Panc1 (cell line): ENCODE measurements at regions not wholly inside any gene's neighbourhood (a gene's known extent, or its start where the extent isn't known, plus 50 kb on each side); places are given as distances from the start of the nearest gene placed in this dataset.

Experiments used
- ATAC-seq: fragments of 200-7000 bp; cut with Tn5 transposase; 2 replicates; pipeline ENCODE4 v1.9.1; 2020; ENCODE audit warnings: mild to moderate bottlenecking, moderate library complexity
- BruUV-seq: library from RNA; stranded (reverse); fragments of 400-500 nt; replicated peaks from 2 replicates; lab custom pipeline; 2021; lab: Mats Ljungman, UMichigan
- CTCF ChIA-PET: fragments of 300-600 bp; sonication (Branson Sonifier 250); formaldehyde crosslinking; loops from one replicate; lab custom pipeline; 2022; ENCODE audit warnings: antibody characterized with exemption; lab: Charles Lee
- POLR2A ChIA-PET: fragments of 300-600 bp; sonication (Branson Sonifier 250); formaldehyde crosslinking; loops from one replicate; lab custom pipeline; 2022; ENCODE audit warnings: antibody characterized with exemption; lab: Charles Lee
- DNase-seq: peaks from one replicate; pipeline ENCODE4 v3.0.0-alpha.2; 2010; ENCODE audit warnings: low read depth, low spot score
- H3K27ac ChIP-seq: 2 replicates; pipeline ENCODE4 v1.5.1; 2011; ENCODE audit warnings: mild to moderate bottlenecking, low read length, inconsistent platforms
- H3K27me3 ChIP-seq: fragments of 200-500 bp; sonication (Bioruptor generic); 2 replicates; pipeline ENCODE4 v1.6.0; 2014; ENCODE audit warnings: low read length, inconsistent platforms; ENCODE audit not compliant: control insufficient read depth, insufficient read depth
- H3K36me3 ChIP-seq: fragments of 200-500 bp; sonication (Bioruptor generic); 2 replicates; pipeline ENCODE4 v1.5.1; 2014; ENCODE audit warnings: inconsistent platforms, mild to moderate bottlenecking, low read length, moderate library complexity; ENCODE audit not compliant: control insufficient read depth, insufficient read depth
- H3K4me1 ChIP-seq: 2 replicates; pipeline ENCODE4 v1.5.1; 2011; ENCODE audit warnings: inconsistent platforms, mild to moderate bottlenecking, low read length, moderate library complexity; ENCODE audit not compliant: control insufficient read depth, insufficient read depth
- H3K4me3 ChIP-seq, 2 experiments: 2 replicates each; pipeline ENCODE4 v1.5.1; 2011 to 2012; ENCODE audit warnings: low read depth in 2 of 2, low read length in 2 of 2, mild to moderate bottlenecking in 2 of 2, inconsistent platforms in 1 of 2, moderate library complexity in 1 of 2
- H3K9me3 ChIP-seq: fragments of 200-500 bp; sonication (Bioruptor generic); 2 replicates; pipeline ENCODE4 v1.5.1; 2014; ENCODE audit warnings: low read depth, mild to moderate bottlenecking, inconsistent platforms, low read length, moderate library complexity; ENCODE audit not compliant: control insufficient read depth, insufficient read depth
- POLR2AphosphoS5 ChIP-seq: IDR thresholded peaks from 2 replicates; pipeline ENCODE4 v1.6.1; 2012; ENCODE audit warnings: mild to moderate bottlenecking, low read depth, low read length, moderate library complexity
- SIN3A ChIP-seq: IDR thresholded peaks from 2 replicates; pipeline ENCODE4 v1.6.1; 2012; ENCODE audit warnings: low read depth, mild to moderate bottlenecking, low read length, moderate library complexity, borderline replicate concordance; ENCODE audit not compliant: insufficient read depth
- TCF7L2 ChIP-seq: IDR thresholded peaks from 2 replicates; pipeline ENCODE4 v1.6.1; 2011; ENCODE audit warnings: mild to moderate bottlenecking, low read depth, low read length, inconsistent platforms
- in situ Hi-C: cut with HindIII; loops from 2 replicates; pipeline ENCODE4 v1.10.0; 2016; ENCODE audit warnings: low sequenced_read_pairs, low pct_unique_long_range_greater_than_20kb
- intact Hi-C: fragments of 100-400 bp; cut with micrococcal nuclease; formaldehyde crosslinking; loops from one replicate; pipeline ENCODE4 v1.10.0; 2022; ENCODE audit not compliant: unreplicated experiment
- TF ChIP-seq, protein P1 (sequence below): fragments of 450-650 bp; IDR thresholded peaks from 2 replicates; pipeline ENCODE4 v1.5.1; 2017; ENCODE audit warnings: mild to moderate bottlenecking
- TF ChIP-seq, protein P2 (sequence below), 2 experiments: IDR thresholded peaks; 2 replicates each; pipeline ENCODE4 v1.6.1; 2011 to 2012; ENCODE audit warnings: low read depth in 2 of 2, control low read depth in 1 of 2, low read length in 1 of 2, mild to moderate bottlenecking in 1 of 2, moderate library complexity in 1 of 2; ENCODE audit not compliant: insufficient read depth in 1 of 2

DNA sequence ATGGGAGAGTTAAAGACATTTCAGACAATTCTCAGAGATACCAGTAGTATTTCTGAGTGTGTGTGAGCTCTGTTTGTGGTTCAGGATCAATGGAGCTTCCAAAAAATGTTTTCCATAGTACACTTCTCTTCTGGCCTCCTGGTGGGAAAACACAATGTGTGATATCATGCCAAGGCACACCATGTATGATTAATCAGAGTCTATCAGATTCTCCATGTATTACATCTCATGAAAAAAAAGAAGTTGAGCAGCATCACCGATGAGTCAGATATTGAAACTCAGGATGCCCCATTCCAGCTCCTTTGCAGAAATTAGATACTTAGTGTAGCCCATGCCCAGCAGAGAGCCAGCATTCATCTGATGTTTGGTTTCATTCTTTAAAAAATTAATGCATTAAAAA lies 620.3 kb upstream of the POU3F3 start:
- TF ChIP-seq, protein P1, sequence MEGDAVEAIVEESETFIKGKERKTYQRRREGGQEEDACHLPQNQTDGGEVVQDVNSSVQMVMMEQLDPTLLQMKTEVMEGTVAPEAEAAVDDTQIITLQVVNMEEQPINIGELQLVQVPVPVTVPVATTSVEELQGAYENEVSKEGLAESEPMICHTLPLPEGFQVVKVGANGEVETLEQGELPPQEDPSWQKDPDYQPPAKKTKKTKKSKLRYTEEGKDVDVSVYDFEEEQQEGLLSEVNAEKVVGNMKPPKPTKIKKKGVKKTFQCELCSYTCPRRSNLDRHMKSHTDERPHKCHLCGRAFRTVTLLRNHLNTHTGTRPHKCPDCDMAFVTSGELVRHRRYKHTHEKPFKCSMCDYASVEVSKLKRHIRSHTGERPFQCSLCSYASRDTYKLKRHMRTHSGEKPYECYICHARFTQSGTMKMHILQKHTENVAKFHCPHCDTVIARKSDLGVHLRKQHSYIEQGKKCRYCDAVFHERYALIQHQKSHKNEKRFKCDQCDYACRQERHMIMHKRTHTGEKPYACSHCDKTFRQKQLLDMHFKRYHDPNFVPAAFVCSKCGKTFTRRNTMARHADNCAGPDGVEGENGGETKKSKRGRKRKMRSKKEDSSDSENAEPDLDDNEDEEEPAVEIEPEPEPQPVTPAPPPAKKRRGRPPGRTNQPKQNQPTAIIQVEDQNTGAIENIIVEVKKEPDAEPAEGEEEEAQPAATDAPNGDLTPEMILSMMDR, result no peak
- TF ChIP-seq TCF7L2 (no peak), POLR2AphosphoS5 (no peak), SIN3A (no peak)
- TF ChIP-seq, protein P2, sequence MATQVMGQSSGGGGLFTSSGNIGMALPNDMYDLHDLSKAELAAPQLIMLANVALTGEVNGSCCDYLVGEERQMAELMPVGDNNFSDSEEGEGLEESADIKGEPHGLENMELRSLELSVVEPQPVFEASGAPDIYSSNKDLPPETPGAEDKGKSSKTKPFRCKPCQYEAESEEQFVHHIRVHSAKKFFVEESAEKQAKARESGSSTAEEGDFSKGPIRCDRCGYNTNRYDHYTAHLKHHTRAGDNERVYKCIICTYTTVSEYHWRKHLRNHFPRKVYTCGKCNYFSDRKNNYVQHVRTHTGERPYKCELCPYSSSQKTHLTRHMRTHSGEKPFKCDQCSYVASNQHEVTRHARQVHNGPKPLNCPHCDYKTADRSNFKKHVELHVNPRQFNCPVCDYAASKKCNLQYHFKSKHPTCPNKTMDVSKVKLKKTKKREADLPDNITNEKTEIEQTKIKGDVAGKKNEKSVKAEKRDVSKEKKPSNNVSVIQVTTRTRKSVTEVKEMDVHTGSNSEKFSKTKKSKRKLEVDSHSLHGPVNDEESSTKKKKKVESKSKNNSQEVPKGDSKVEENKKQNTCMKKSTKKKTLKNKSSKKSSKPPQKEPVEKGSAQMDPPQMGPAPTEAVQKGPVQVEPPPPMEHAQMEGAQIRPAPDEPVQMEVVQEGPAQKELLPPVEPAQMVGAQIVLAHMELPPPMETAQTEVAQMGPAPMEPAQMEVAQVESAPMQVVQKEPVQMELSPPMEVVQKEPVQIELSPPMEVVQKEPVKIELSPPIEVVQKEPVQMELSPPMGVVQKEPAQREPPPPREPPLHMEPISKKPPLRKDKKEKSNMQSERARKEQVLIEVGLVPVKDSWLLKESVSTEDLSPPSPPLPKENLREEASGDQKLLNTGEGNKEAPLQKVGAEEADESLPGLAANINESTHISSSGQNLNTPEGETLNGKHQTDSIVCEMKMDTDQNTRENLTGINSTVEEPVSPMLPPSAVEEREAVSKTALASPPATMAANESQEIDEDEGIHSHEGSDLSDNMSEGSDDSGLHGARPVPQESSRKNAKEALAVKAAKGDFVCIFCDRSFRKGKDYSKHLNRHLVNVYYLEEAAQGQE (IDR thresholded peaks at IDR 0.05; ENCODE audit: insufficient read depth in 1 of 2, low read depth in 2 of 2, low read length in 1 of 2), result no peak
- in situ Hi-C loops, result no loop called here
- Histone ChIP-seq H3K4me1 (no peaks in the 10 kb centered on the region), H3K9me3 (no peaks in the 10 kb centered on the region), H3K36me3 (no peaks in the 10 kb centered on the region), H3K27me3 (no peaks in the 10 kb centered on the region), H3K27ac (no peak overlapping the region), H3K4me3 (no peak overlapping the region)
- BruUV-seq, result no TSS peak
- intact Hi-C loops, result no loop called here
- DNase-seq (no peak), ATAC-seq (no peak)
- POLR2A ChIA-PET, result no interaction called here
- CTCF ChIA-PET, result no interaction called here

DNA sequence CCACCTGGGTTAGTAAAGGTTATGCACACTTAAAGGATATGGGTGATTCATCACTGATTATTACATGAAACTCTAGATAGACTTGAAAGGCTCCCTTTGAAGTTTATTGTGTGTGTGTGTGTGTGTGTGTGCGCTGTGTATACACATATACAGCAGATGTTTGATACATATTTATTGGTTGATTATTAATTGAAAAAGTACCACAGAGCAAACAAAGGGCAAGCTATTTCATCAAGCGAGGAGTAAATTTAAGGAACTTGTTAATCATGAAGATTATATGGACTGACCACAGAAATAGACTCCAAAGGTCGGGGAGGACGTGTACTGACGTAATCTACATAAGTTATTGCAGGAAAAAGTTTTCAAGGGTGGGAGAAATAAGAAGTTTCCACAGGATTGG lies 617.4 kb upstream of the POU3F3 start:
- Histone ChIP-seq H3K4me1 (no peaks in the 10 kb centered on the region), H3K27me3 (no peaks in the 10 kb centered on the region), H3K36me3 (no peaks in the 10 kb centered on the region), H3K27ac (no peak overlapping the region), H3K4me3 (no peak overlapping the region), H3K9me3 (no peaks in the 10 kb centered on the region)
- ATAC-seq (no peak), DNase-seq (no peak)
- in situ Hi-C loops (no loop called here), intact Hi-C loops (loop anchor here (5.0 kb wide), 1 partner anchor 349 kb away; no protein-coding TSS in a partner anchor)
- ChIA-PET CTCF (no interaction called here), POLR2A (no interaction called here)
- no TSS peak for BruUV-seq
- no peak for TF ChIP-seq POLR2AphosphoS5
- no peak for TF ChIP-seq SIN3A
- TF ChIP-seq, protein P2 (IDR thresholded peaks at IDR 0.05; ENCODE audit: insufficient read depth in 1 of 2, low read depth in 2 of 2, low read length in 1 of 2), result no peak
- TF ChIP-seq, protein P1, result no peak
- TF ChIP-seq TCF7L2, result no peak
